HG03571 (cell line): ENCODE measurements at regions not wholly inside any gene's neighbourhood (a gene's known extent, or its start where the extent isn't known, plus 50 kb on each side); places are given as distances from the start of the nearest gene placed in this dataset.
"Not testable (repeated sequence)": the region's sequence is repeated elsewhere in the genome, so short reads cannot be mapped to it uniquely, and the experiment has no call there.

Experiments
- ATAC-seq: cut with Tn5 transposase; IDR thresholded peaks from one replicate; pipeline ENCODE4 v1.9.1; 2021; ENCODE audit not compliant: unreplicated experiment

- ATAC-seq, result no peak
Observed at GRCh38 chr16:88128556-88128955, 177.3 kb downstream of the BANP start.

GRCh38 chr16:88129133-88129532 lies 177.9 kb downstream of the BANP start:
- not testable (repeated sequence) for ATAC-seq

GRCh38 chr16:88130016-88130415 lies 178.8 kb downstream of the BANP start:
- ATAC-seq, result no peak

GRCh38 chr16:88130681-88131080 lies 179.4 kb downstream of the BANP start:
- no peak for ATAC-seq

GRCh38 chr16:88131256-88131655 lies 180.0 kb downstream of the BANP start:
- no peak for ATAC-seq

- no peak for ATAC-seq
Observed at GRCh38 chr16:88131966-88132365, 180.7 kb downstream of the BANP start.

GRCh38 chr16:88132836-88133506 lies 181.7 kb downstream of the BANP start:
- ATAC-seq, result no peak

GRCh38 chr16:88133507-88133843 lies 182.2 kb downstream of the BANP start:
- no peak for ATAC-seq

- ATAC-seq, result not testable (repeated sequence)
Observed at GRCh38 chr16:88134172-88134898, 183.1 kb downstream of the BANP start.

- not testable (repeated sequence) for ATAC-seq
Observed at GRCh38 chr16:88134899-88135682, 183.9 kb downstream of the BANP start.

- not testable (repeated sequence) for ATAC-seq
Observed at GRCh38 chr16:88136211-88136713, 185.0 kb downstream of the BANP start.

GRCh38 chr16:88136939-88137338 lies 185.7 kb downstream of the BANP start:
- not testable (repeated sequence) for ATAC-seq

GRCh38 chr16:88139141-88139540 lies 187.9 kb downstream of the BANP start:
- ATAC-seq, result not testable (repeated sequence)

GRCh38 chr16:88140195-88140594 lies 189.0 kb downstream of the BANP start:
- not testable (repeated sequence) for ATAC-seq

GRCh38 chr16:88141580-88141979 lies 190.3 kb downstream of the BANP start:
- ATAC-seq, result no peak

GRCh38 chr16:88142056-88142935 lies 191.1 kb downstream of the BANP start:
- not testable (repeated sequence) for ATAC-seq

- ATAC-seq, result not testable (repeated sequence)
Observed at GRCh38 chr16:88143122-88144027, 192.1 kb downstream of the BANP start.

GRCh38 chr16:88144028-88144511 lies 192.8 kb downstream of the BANP start:
- no peak for ATAC-seq

GRCh38 chr16:88145376-88145775 lies 194.1 kb downstream of the BANP start:
- ATAC-seq, result not testable (repeated sequence)
